GM12878 (cell line): ENCODE measurements at regions not wholly inside any gene's neighbourhood (a gene's known extent, or its start where the extent isn't known, plus 50 kb on each side); places are given as distances from the start of the nearest gene placed in this dataset.

Experiments
- ATAC-seq: fragments of 200-7000 bp; cut with Tn5 transposase; 3 replicates; pipeline ENCODE4 v1.9.1; 2020; ENCODE audit warnings: mild to moderate bottlenecking, moderate library complexity
- BruUV-seq: library from RNA; stranded (reverse); fragments of 400-500 nt; replicated peaks from 2 replicates; lab custom pipeline; 2021; lab: Mats Ljungman, UMichigan
- CTCF ChIA-PET: fragments of 300-600 bp; sonication (Branson Sonifier 250); formaldehyde crosslinking; extraction: SDS; loops from one replicate; lab custom pipeline; 2021; ENCODE audit warnings: inconsistent platforms; lab: Yijun Ruan, JAX
- POLR2A ChIA-PET: fragments of 350-600 bp; formaldehyde crosslinking; extraction: SDS; loops from one replicate; lab custom pipeline; 2021; ENCODE audit warnings: inconsistent platforms; lab: Charles Lee
- RAD21 ChIA-PET: fragments of 300-600 bp; sonication (Branson Sonifier 250); formaldehyde crosslinking; loops from one replicate; lab custom pipeline; 2023; ENCODE audit warnings: antibody characterized with exemption; ENCODE audit not compliant: unreplicated experiment; lab: Charles Lee
- SMC1A ChIA-PET: fragments of 300-600 bp; sonication (Branson Sonifier 250); formaldehyde crosslinking; loops from one replicate; lab custom pipeline; 2023; ENCODE audit not compliant: unreplicated experiment, uncharacterized antibody; lab: Charles Lee
- DNase-seq: peaks from one replicate; pipeline ENCODE4 v3.0.0-alpha.2; 2011; ENCODE audit warnings: low read depth, low spot score
- FAIRE-seq: peaks from 3 replicates; lab custom pipeline; 2011; peaks lifted over from hg19 to GRCh38; lab: Jason Lieb, UNC
- H2AFZ ChIP-seq: 2 replicates; pipeline ENCODE4 v1.6.0; 2011; ENCODE audit warnings: low read depth, low read length, control low read depth; ENCODE audit not compliant: control insufficient read depth
- H3K27ac ChIP-seq: 2 replicates; pipeline ENCODE4 v1.5.1; 2011; ENCODE audit warnings: control low read depth; ENCODE audit not compliant: control insufficient read depth, insufficient read depth
- H3K27me3 ChIP-seq, 2 experiments: replicated peaks in 1 of 2; 2 replicates each; pipeline versions ENCODE4 v1.6.0 to v1.6.1; 2011; ENCODE audit warnings: low read length in 1 of 2; ENCODE audit not compliant: control insufficient read depth in 2 of 2, insufficient read depth in 2 of 2
- H3K36me3 ChIP-seq, 2 experiments: 2 replicates each; pipeline ENCODE4 v1.5.1; 2011; ENCODE audit warnings: low read length in 1 of 2; ENCODE audit not compliant: control insufficient read depth in 2 of 2, insufficient read depth in 2 of 2
- H3K4me1 ChIP-seq: 2 replicates; pipeline ENCODE4 v1.6.1; 2011; ENCODE audit warnings: mild to moderate bottlenecking, low read length, moderate library complexity, mixed read lengths; ENCODE audit not compliant: control insufficient read depth, insufficient read depth
- H3K4me2 ChIP-seq: 2 replicates; pipeline ENCODE4 v1.6.0; 2011; ENCODE audit warnings: control low read depth; ENCODE audit not compliant: control insufficient read depth, insufficient read depth
- H3K4me3 ChIP-seq: fragments of 200-600 bp; sonication (generic); 2 replicates; pipeline ENCODE4 v1.5.1; 2016
- H3K79me2 ChIP-seq: 2 replicates; pipeline ENCODE4 v1.6.0; 2011; ENCODE audit warnings: low read length; ENCODE audit not compliant: control insufficient read depth, insufficient read depth
- H3K9ac ChIP-seq: 2 replicates; pipeline ENCODE4 v1.8.0; 2011; ENCODE audit warnings: low read length, control low read depth, mixed read lengths; ENCODE audit not compliant: control insufficient read depth, insufficient read depth
- H3K9me3 ChIP-seq: replicated peaks from 3 replicates; pipeline ENCODE4 v1.5.1; 2011; ENCODE audit warnings: mild to moderate bottlenecking, low read length; ENCODE audit not compliant: control insufficient read depth, insufficient read depth
- H4K20me1 ChIP-seq: 2 replicates; pipeline ENCODE4 v1.6.0; 2011; ENCODE audit not compliant: control insufficient read depth, insufficient read depth
- BRCA1 ChIP-seq: IDR thresholded peaks from 2 replicates; pipeline ENCODE4 v1.6.1; 2011; ENCODE audit warnings: low read depth, low read length, improper control_type of control experiment
- CEBPB ChIP-seq, 2 experiments: fragments of 150-350 bp in 1 of 2; IDR thresholded peaks; 2 replicates each; pipeline ENCODE4 v1.6.1; 2012 to 2014; ENCODE audit warnings: low read depth in 2 of 2, low read length in 2 of 2, borderline replicate concordance in 1 of 2, inconsistent platforms in 1 of 2
- CREM ChIP-seq: IDR thresholded peaks from 2 replicates; pipeline ENCODE4 v1.6.1; 2014; ENCODE audit warnings: antibody characterized with exemption, low read depth
- HCFC1 ChIP-seq: fragments of 150-350 bp; IDR thresholded peaks from 2 replicates; pipeline ENCODE4 v1.6.1; 2014; ENCODE audit warnings: low read length
- IKZF1 ChIP-seq: fragments of 450-650 bp; conservative IDR thresholded peaks from 2 replicates; pipeline ENCODE4 v1.6.1; 2017; ENCODE audit warnings: antibody characterized with exemption, mild to moderate bottlenecking
- KDM1A ChIP-seq: fragments of 200-600 bp; sonication (generic); IDR thresholded peaks from 2 replicates; pipeline ENCODE4 v1.6.1; 2016; ENCODE audit warnings: borderline replicate concordance
- MTA3 ChIP-seq: IDR thresholded peaks from 2 replicates; pipeline ENCODE4 v1.6.1; 2012; ENCODE audit warnings: low read length, inconsistent platforms, borderline replicate concordance
- MYB ChIP-seq: fragments of 150-350 bp; IDR thresholded peaks from 2 replicates; pipeline ENCODE4 v1.6.1; 2014; ENCODE audit warnings: mild to moderate bottlenecking, low read depth, low read length, borderline replicate concordance
- NFIC ChIP-seq: IDR thresholded peaks from 2 replicates; pipeline ENCODE4 v1.6.1; 2012; ENCODE audit warnings: low read depth, mild to moderate bottlenecking, inconsistent platforms, low read length, moderate library complexity
- PAX8 ChIP-seq: fragments of 450-650 bp; IDR thresholded peaks from 2 replicates; pipeline ENCODE4 v1.6.1; 2017; ENCODE audit warnings: mild to moderate bottlenecking, moderate library complexity
- RAD21 ChIP-seq: IDR thresholded peaks from 2 replicates; pipeline ENCODE4 v1.6.1; 2011; ENCODE audit warnings: mild to moderate bottlenecking, low read depth, low read length, moderate library complexity; ENCODE audit not compliant: insufficient read depth
- RBBP5 ChIP-seq: fragments of 200-600 bp; sonication (generic); conservative IDR thresholded peaks from 2 replicates; pipeline ENCODE4 v1.6.1; 2016
- RFX5 ChIP-seq: IDR thresholded peaks from 2 replicates; pipeline ENCODE4 v1.6.1; 2011; ENCODE audit warnings: low read depth, low read length, improper control_type of control experiment
- STAT1 ChIP-seq: fragments of 450-650 bp; conservative IDR thresholded peaks from 2 replicates; pipeline ENCODE4 v1.6.1; 2014; ENCODE audit warnings: antibody characterized with exemption, mild to moderate bottlenecking
- SUZ12 ChIP-seq: fragments of 200-600 bp; sonication (generic); IDR thresholded peaks from one replicate; pipeline ENCODE4 v1.6.1; 2018; ENCODE audit warnings: antibody characterized with exemption, mild to moderate bottlenecking; ENCODE audit not compliant: unreplicated experiment
- TCF12 ChIP-seq: IDR thresholded peaks from 2 replicates; pipeline ENCODE4 v1.6.1; 2011; ENCODE audit warnings: low read depth, mild to moderate bottlenecking, low read length
- WGBS: methylation state at CpG from one replicate; pipeline ENCODE4 v1.1.6; 2016; ENCODE audit warnings: low lambda C conversion rate; ENCODE audit not compliant: insufficient replicate concordance, insufficient coverage; ENCODE audit errors: missing lambda C conversion rate; 5-methylcytosine and 5-hydroxymethylcytosine counted together
- in situ Hi-C: fragments of 300-500 bp; cut with MboI; formaldehyde crosslinking; loops from 9 replicates; pipeline ENCODE4 v1.14.3; 2018; ENCODE audit warnings: mixed read lengths
- intact Hi-C: fragments of 100-400 bp; cut with micrococcal nuclease; formaldehyde crosslinking; loops from one replicate; pipeline ENCODE4 v1.14.2; 2022; ENCODE audit not compliant: unreplicated experiment
- TF ChIP-seq, protein P1 (sequence below): fragments of 450-650 bp; formaldehyde crosslinking; IDR thresholded peaks from 2 replicates; pipeline ENCODE4 v1.5.0; 2022; ENCODE audit warnings: mild to moderate bottlenecking, missing genetic modification characterization
- TF ChIP-seq, protein P2 (sequence below): IDR thresholded peaks from 2 replicates; pipeline ENCODE4 v1.6.1; 2012; ENCODE audit warnings: low read length, inconsistent platforms

DNA sequence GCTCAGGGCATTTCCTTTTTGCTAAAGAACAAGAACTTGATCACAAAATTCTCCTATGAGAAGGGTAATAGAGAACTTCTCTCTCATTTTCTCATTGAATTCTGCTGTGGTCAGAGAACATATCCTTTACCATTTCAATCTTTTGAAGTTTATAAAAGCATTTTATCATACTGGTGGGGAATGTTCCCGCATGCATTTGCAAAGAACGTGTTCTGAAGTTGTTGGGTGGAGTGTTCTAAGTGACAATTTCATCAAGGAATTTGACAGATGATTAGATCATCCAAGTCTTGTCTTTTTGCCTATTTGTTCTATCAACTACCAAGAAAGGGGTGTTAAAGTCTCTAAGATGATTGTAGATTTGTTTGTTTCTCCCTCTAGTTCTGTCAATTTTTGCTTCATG lies 163.4 kb upstream of the FREM1 start:
- Histone ChIP-seq H3K27me3 (no peaks in the 10 kb centered on the region; a peak in 1 of 4 replicates), H4K20me1 (no peaks in the 10 kb centered on the region), H3K27ac (no peak overlapping the region), H3K4me1 (no peaks in the 10 kb centered on the region), H3K4me3 (no peak overlapping the region), H3K9ac (no peak overlapping the region), H2AFZ (no peak overlapping the region), H3K79me2 (no peaks in the 10 kb centered on the region), H3K4me2 (no peak overlapping the region), H3K9me3 (no peaks in the 10 kb centered on the region), H3K36me3 (no peaks in the 10 kb centered on the region)
- 37% methylated on average over 2 of the region's 2 CpGs for WGBS
- ATAC-seq (no peak), FAIRE-seq (no peak), DNase-seq (no peak)
- CTCF ChIA-PET = no interaction called here
- POLR2A ChIA-PET = no interaction called here
- in situ Hi-C loops (no loop called here), intact Hi-C loops (no loop called here)
- SMC1A ChIA-PET = no interaction called here
- TF ChIP-seq BRCA1 = no peak
- no peak for TF ChIP-seq IKZF1
- TF ChIP-seq SUZ12 = no peak
- no peak for TF ChIP-seq HCFC1
- TF ChIP-seq RFX5 = no peak
- TF ChIP-seq, protein P1, sequence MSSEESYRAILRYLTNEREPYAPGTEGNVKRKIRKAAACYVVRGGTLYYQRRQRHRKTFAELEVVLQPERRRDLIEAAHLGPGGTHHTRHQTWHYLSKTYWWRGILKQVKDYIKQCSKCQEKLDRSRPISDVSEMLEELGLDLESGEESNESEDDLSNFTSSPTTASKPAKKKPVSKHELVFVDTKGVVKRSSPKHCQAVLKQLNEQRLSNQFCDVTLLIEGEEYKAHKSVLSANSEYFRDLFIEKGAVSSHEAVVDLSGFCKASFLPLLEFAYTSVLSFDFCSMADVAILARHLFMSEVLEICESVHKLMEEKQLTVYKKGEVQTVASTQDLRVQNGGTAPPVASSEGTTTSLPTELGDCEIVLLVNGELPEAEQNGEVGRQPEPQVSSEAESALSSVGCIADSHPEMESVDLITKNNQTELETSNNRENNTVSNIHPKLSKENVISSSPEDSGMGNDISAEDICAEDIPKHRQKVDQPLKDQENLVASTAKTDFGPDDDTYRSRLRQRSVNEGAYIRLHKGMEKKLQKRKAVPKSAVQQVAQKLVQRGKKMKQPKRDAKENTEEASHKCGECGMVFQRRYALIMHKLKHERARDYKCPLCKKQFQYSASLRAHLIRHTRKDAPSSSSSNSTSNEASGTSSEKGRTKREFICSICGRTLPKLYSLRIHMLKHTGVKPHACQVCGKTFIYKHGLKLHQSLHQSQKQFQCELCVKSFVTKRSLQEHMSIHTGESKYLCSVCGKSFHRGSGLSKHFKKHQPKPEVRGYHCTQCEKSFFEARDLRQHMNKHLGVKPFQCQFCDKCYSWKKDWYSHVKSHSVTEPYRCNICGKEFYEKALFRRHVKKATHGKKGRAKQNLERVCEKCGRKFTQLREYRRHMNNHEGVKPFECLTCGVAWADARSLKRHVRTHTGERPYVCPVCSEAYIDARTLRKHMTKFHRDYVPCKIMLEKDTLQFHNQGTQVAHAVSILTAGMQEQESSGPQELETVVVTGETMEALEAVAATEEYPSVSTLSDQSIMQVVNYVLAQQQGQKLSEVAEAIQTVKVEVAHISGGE (CRISPR knock-in tag) = no peak
- no peak for TF ChIP-seq RAD21
- TF ChIP-seq MYB = no peak
- no peak for TF ChIP-seq CEBPB (IDR thresholded peaks at IDR 0.05; ENCODE audit: borderline replicate concordance in 1 of 2, low read depth in 2 of 2, low read length in 2 of 2)
- no peak for TF ChIP-seq KDM1A
- no peak for TF ChIP-seq CREM
- TF ChIP-seq PAX8 = no peak
- TF ChIP-seq STAT1 = no peak
- no peak for TF ChIP-seq RBBP5
- no peak for TF ChIP-seq TCF12
- no peak for TF ChIP-seq MTA3
- no peak for TF ChIP-seq NFIC
- TF ChIP-seq, protein P2, sequence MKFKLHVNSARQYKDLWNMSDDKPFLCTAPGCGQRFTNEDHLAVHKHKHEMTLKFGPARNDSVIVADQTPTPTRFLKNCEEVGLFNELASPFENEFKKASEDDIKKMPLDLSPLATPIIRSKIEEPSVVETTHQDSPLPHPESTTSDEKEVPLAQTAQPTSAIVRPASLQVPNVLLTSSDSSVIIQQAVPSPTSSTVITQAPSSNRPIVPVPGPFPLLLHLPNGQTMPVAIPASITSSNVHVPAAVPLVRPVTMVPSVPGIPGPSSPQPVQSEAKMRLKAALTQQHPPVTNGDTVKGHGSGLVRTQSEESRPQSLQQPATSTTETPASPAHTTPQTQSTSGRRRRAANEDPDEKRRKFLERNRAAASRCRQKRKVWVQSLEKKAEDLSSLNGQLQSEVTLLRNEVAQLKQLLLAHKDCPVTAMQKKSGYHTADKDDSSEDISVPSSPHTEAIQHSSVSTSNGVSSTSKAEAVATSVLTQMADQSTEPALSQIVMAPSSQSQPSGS = no peak
- no TSS peak for BruUV-seq
- RAD21 ChIA-PET = no interaction called here
